Activated CD4-positive, alpha-beta memory T cell treated with anti-CD3 and anti-CD28 coated beads, Interleukin-2, amount 10 ng/mL, durations not matched to agents 7 days and 5 days (primary cell): ENCODE measurements at regions not wholly inside any gene's neighbourhood (a gene's known extent, or its start where the extent isn't known, plus 50 kb on each side); places are given as distances from the start of the nearest gene placed in this dataset.

Source experiments
- CTCF ChIA-PET: fragments of 350-600 bp; sonication (Branson Sonifier 250); formaldehyde crosslinking; loops from one replicate; lab custom pipeline; 2021; ENCODE audit warnings: antibody characterized with exemption, inconsistent platforms; lab: Charles Lee
- POLR2A ChIA-PET: fragments of 350-600 bp; sonication (Branson Sonifier 250); formaldehyde crosslinking; loops from one replicate; lab custom pipeline; 2021; ENCODE audit warnings: antibody characterized with exemption; lab: Charles Lee
- DNase-seq: peaks from one replicate; pipeline ENCODE4 v3.0.0-alpha.2; 2020
- H3K27ac Mint-ChIP-seq: one replicate; pipeline ENCODE4 v1.8.0; 2021; ENCODE audit warnings: mild to moderate bottlenecking, mixed read lengths
- H3K27me3 Mint-ChIP-seq: one replicate; pipeline ENCODE4 v1.8.0; 2021; ENCODE audit warnings: mixed read lengths
- H3K36me3 Mint-ChIP-seq: one replicate; pipeline ENCODE4 v1.8.0; 2021; ENCODE audit warnings: low read depth, mixed read lengths
- H3K4me1 Mint-ChIP-seq: one replicate; pipeline ENCODE4 v1.8.0; 2021; ENCODE audit warnings: mixed read lengths
- H3K4me3 Mint-ChIP-seq: one replicate; pipeline ENCODE4 v1.8.0; 2021; ENCODE audit warnings: mild to moderate bottlenecking, mixed read lengths
- H3K9me3 Mint-ChIP-seq: one replicate; pipeline ENCODE4 v1.8.0; 2021; ENCODE audit warnings: mixed read lengths

GRCh38 chr18:75158465-75159237 is 50.3 kb downstream of the PTGR3 start:
- ChIA-PET CTCF (no interaction called here), POLR2A (no interaction called here)

GRCh38 chr18:75157851-75158250 is 51.1 kb downstream of the PTGR3 start:
- Mint-ChIP-seq H3K36me3 (no peaks in the 10 kb centered on the region), H3K27ac (no peak overlapping the region), H3K27me3 (no peaks in the 10 kb centered on the region), H3K4me3 (no peak overlapping the region), H3K4me1 (peaks cover 5% of the 10 kb centered on the region), H3K9me3 (no peaks in the 10 kb centered on the region)
- ChIA-PET CTCF (no interaction called here), POLR2A (no interaction called here)
- no peak for DNase-seq

More at GRCh38 chr18:75158465-75159237, 50.3 kb downstream of the PTGR3 start:
- Mint-ChIP-seq H3K36me3 (no peaks in the 10 kb centered on the region), H3K27ac (no peak overlapping the region), H3K9me3 (no peaks in the 10 kb centered on the region), H3K4me1 (peaks cover 5% of the 10 kb centered on the region), H3K4me3 (no peak overlapping the region), H3K27me3 (no peaks in the 10 kb centered on the region)
- DNase-seq, result no peak

- ChIA-PET POLR2A (no interaction called here), CTCF (no interaction called here)
- Mint-ChIP-seq H3K27me3 (no peaks in the 10 kb centered on the region), H3K9me3 (no peaks in the 10 kb centered on the region), H3K36me3 (no peaks in the 10 kb centered on the region), H3K4me1 (peaks cover 5% of the 10 kb centered on the region), H3K4me3 (no peak overlapping the region), H3K27ac (no peak overlapping the region)
- no peak for DNase-seq
Measured at GRCh38 chr18:75157381-75157780, 51.6 kb downstream of the PTGR3 start.

GRCh38 chr18:75156831-75157230 is 52.1 kb downstream of the PTGR3 start:
- H3K27me3 Mint-ChIP-seq, result no peaks in the 10 kb centered on the region
- no peak for DNase-seq
- H3K4me3 Mint-ChIP-seq, result no peak overlapping the region
- ChIA-PET CTCF (no interaction called here), POLR2A (no interaction called here)
- H3K27ac Mint-ChIP-seq, result no peak overlapping the region
- H3K9me3 Mint-ChIP-seq, result no peaks in the 10 kb centered on the region
- H3K4me1 Mint-ChIP-seq, result peaks cover 5% of the 10 kb centered on the region
- no peaks in the 10 kb centered on the region for H3K36me3 Mint-ChIP-seq

GRCh38 chr18:75156139-75156750 is 52.7 kb downstream of the PTGR3 start:
- Mint-ChIP-seq H3K27me3 (no peaks in the 10 kb centered on the region), H3K9me3 (peaks cover 2% of the 10 kb centered on the region), H3K4me1 (peaks cover under 1% of the 10 kb centered on the region), H3K4me3 (no peak overlapping the region), H3K27ac (no peak overlapping the region), H3K36me3 (no peaks in the 10 kb centered on the region)
- ChIA-PET POLR2A (no interaction called here), CTCF (no interaction called here)
- DNase-seq, result no peak

- peaks cover 3% of the 10 kb centered on the region for H3K27me3 Mint-ChIP-seq
- H3K4me3 Mint-ChIP-seq, result no peak overlapping the region
- peaks cover 6% of the 10 kb centered on the region for H3K9me3 Mint-ChIP-seq
- no peaks in the 10 kb centered on the region for H3K4me1 Mint-ChIP-seq
- ChIA-PET CTCF (no interaction called here), POLR2A (no interaction called here)
- DNase-seq, result no peak
- H3K36me3 Mint-ChIP-seq, result no peaks in the 10 kb centered on the region
- H3K27ac Mint-ChIP-seq, result no peak overlapping the region
Measured at GRCh38 chr18:75154997-75155396, 53.9 kb downstream of the PTGR3 start.

- Mint-ChIP-seq H3K4me1 (no peaks in the 10 kb centered on the region), H3K27me3 (peaks cover 4% of the 10 kb centered on the region), H3K27ac (no peak overlapping the region), H3K36me3 (no peaks in the 10 kb centered on the region), H3K9me3 (peaks cover 6% of the 10 kb centered on the region), H3K4me3 (no peak overlapping the region)
- POLR2A ChIA-PET, result no interaction called here
- CTCF ChIA-PET, result no interaction called here
- DNase-seq, result no peak
Measured at GRCh38 chr18:75154259-75154658, 54.7 kb downstream of the PTGR3 start.

- ChIA-PET POLR2A (no interaction called here), CTCF (no interaction called here)
- H3K4me1 Mint-ChIP-seq, result no peaks in the 10 kb centered on the region
- peaks cover 27% of the 10 kb centered on the region for H3K27me3 Mint-ChIP-seq
- H3K9me3 Mint-ChIP-seq, result peaks cover 3% of the 10 kb centered on the region
- no peak overlapping the region for H3K27ac Mint-ChIP-seq
- H3K36me3 Mint-ChIP-seq, result no peaks in the 10 kb centered on the region
- DNase-seq, result no peak
- no peak overlapping the region for H3K4me3 Mint-ChIP-seq
Measured at GRCh38 chr18:75143851-75144250, 65.1 kb downstream of the PTGR3 start.

- ChIA-PET POLR2A (no interaction called here), CTCF (no interaction called here)
- H3K27ac Mint-ChIP-seq, result no peak overlapping the region
- no peak for DNase-seq
- no peaks in the 10 kb centered on the region for H3K36me3 Mint-ChIP-seq
- peaks cover 3% of the 10 kb centered on the region for H3K9me3 Mint-ChIP-seq
- H3K4me1 Mint-ChIP-seq, result no peaks in the 10 kb centered on the region
- peaks cover 15% of the 10 kb centered on the region for H3K27me3 Mint-ChIP-seq
- no peak overlapping the region for H3K4me3 Mint-ChIP-seq
Measured at GRCh38 chr18:75142677-75143076, 66.3 kb downstream of the PTGR3 start.

- CTCF ChIA-PET, result no interaction called here
- Mint-ChIP-seq H3K27ac (no peak overlapping the region), H3K36me3 (no peaks in the 10 kb centered on the region), H3K27me3 (peaks cover 13% of the 10 kb centered on the region), H3K4me3 (no peak overlapping the region), H3K9me3 (peaks cover 3% of the 10 kb centered on the region), H3K4me1 (no peaks in the 10 kb centered on the region)
- no peak for DNase-seq
- POLR2A ChIA-PET, result no interaction called here
Measured at GRCh38 chr18:75141734-75142133, 67.2 kb downstream of the PTGR3 start.

GRCh38 chr18:75141166-75141565 is 67.8 kb downstream of the PTGR3 start:
- H3K27ac Mint-ChIP-seq, result no peak overlapping the region
- H3K36me3 Mint-ChIP-seq, result no peaks in the 10 kb centered on the region
- no peaks in the 10 kb centered on the region for H3K4me1 Mint-ChIP-seq
- H3K9me3 Mint-ChIP-seq, result peaks cover 3% of the 10 kb centered on the region
- peaks cover 12% of the 10 kb centered on the region for H3K27me3 Mint-ChIP-seq
- no peak for DNase-seq
- no peak overlapping the region for H3K4me3 Mint-ChIP-seq
- ChIA-PET POLR2A (no interaction called here), CTCF (no interaction called here)

GRCh38 chr18:75140296-75140695 is 68.6 kb downstream of the PTGR3 start:
- no peaks in the 10 kb centered on the region for H3K9me3 Mint-ChIP-seq
- no peaks in the 10 kb centered on the region for H3K4me1 Mint-ChIP-seq
- peaks cover 7% of the 10 kb centered on the region for H3K27me3 Mint-ChIP-seq
- no peaks in the 10 kb centered on the region for H3K36me3 Mint-ChIP-seq
- CTCF ChIA-PET, result no interaction called here
- POLR2A ChIA-PET, result no interaction called here
- no peak for DNase-seq
- no peak overlapping the region for H3K4me3 Mint-ChIP-seq
- H3K27ac Mint-ChIP-seq, result no peak overlapping the region

- Mint-ChIP-seq H3K36me3 (no peaks in the 10 kb centered on the region), H3K9me3 (no peaks in the 10 kb centered on the region), H3K27me3 (peaks cover 4% of the 10 kb centered on the region), H3K4me1 (no peaks in the 10 kb centered on the region), H3K4me3 (no peak overlapping the region), H3K27ac (no peak overlapping the region)
- DNase-seq, result no peak
- ChIA-PET POLR2A (no interaction called here), CTCF (no interaction called here)
Measured at GRCh38 chr18:75139226-75139911, 69.6 kb downstream of the PTGR3 start.
